Stimulated activated CD4-positive, alpha-beta T cell treated with anti-CD3 and anti-CD28 coated beads, Interleukin-1b, Interleukin-23, amount 100 ng/mL, for 4 hours (primary cell): ENCODE measurements at regions not wholly inside any gene's neighbourhood (a gene's known extent, or its start where the extent isn't known, plus 50 kb on each side); places are given as distances from the start of the nearest gene placed in this dataset.
"Not testable (repeated sequence)": the region's sequence is repeated elsewhere in the genome, so short reads cannot be mapped to it uniquely, and the experiment has no call there.

ENCODE experiments used
- DNase-seq, 2 donors: peaks; one replicate each; pipeline ENCODE4 v3.0.0-alpha.2; 2020; ENCODE audit warnings: low read depth in 2 of 2

GRCh38 chr1:5140962-5141361 is 486.6 kb downstream of the AJAP1 start:
- no peak for DNase-seq

GRCh38 chr1:5140136-5140535 is 485.7 kb downstream of the AJAP1 start:
- no peak for DNase-seq

GRCh38 chr1:5129746-5130355 is 475.4 kb downstream of the AJAP1 start:
- no peak for DNase-seq

- DNase-seq = no peak
These were observed 470.8 kb downstream of the AJAP1 start for GRCh38 chr1:5125208-5125607.

- no peak for DNase-seq
These were observed 466.1 kb downstream of the AJAP1 start for GRCh38 chr1:5120559-5120958.

GRCh38 chr1:5119366-5120234 is 465.2 kb downstream of the AJAP1 start:
- DNase-seq = no peak

GRCh38 chr1:5118771-5119170 is 464.4 kb downstream of the AJAP1 start:
- DNase-seq = not testable (repeated sequence)

GRCh38 chr1:5118292-5118691 is 463.9 kb downstream of the AJAP1 start:
- DNase-seq = not testable (repeated sequence)

GRCh38 chr1:5111581-5111980 is 457.2 kb downstream of the AJAP1 start:
- DNase-seq = no peak

GRCh38 chr1:5110508-5110907 is 456.1 kb downstream of the AJAP1 start:
- no peak for DNase-seq

- no peak for DNase-seq
These were observed 455.2 kb downstream of the AJAP1 start for GRCh38 chr1:5109633-5110032.

- no peak for DNase-seq
These were observed 454.3 kb downstream of the AJAP1 start for GRCh38 chr1:5108740-5109139.

GRCh38 chr1:5105744-5106143 is 451.3 kb downstream of the AJAP1 start:
- no peak for DNase-seq

GRCh38 chr1:5099558-5099957 is 445.1 kb downstream of the AJAP1 start:
- no peak for DNase-seq

GRCh38 chr1:5098981-5099385 is 444.6 kb downstream of the AJAP1 start:
- DNase-seq = no peak

GRCh38 chr1:5093042-5093441 is 438.6 kb downstream of the AJAP1 start:
- no peak for DNase-seq

GRCh38 chr1:5084676-5085075 is 430.3 kb downstream of the AJAP1 start:
- no peak for DNase-seq

GRCh38 chr1:5067246-5067645 is 412.8 kb downstream of the AJAP1 start:
- no peak for DNase-seq

GRCh38 chr1:5053744-5054143 is 399.3 kb downstream of the AJAP1 start:
- no peak for DNase-seq

GRCh38 chr1:5029136-5029535 is 374.7 kb downstream of the AJAP1 start:
- DNase-seq = no peak

GRCh38 chr1:5012249-5012648 is 357.8 kb downstream of the AJAP1 start:
- no peak for DNase-seq

- DNase-seq = no peak
These were observed 356.2 kb downstream of the AJAP1 start for GRCh38 chr1:5010656-5011055.

GRCh38 chr1:5010236-5010635 is 355.8 kb downstream of the AJAP1 start:
- DNase-seq = no peak
